Nephron (organoid): ENCODE measurements at regions not wholly inside any gene's neighbourhood (a gene's known extent, or its start where the extent isn't known, plus 50 kb on each side); places are given as distances from the start of the nearest gene placed in this dataset.

Source experiments
- H3K27ac Mint-ChIP-seq, 3 experiments: 2 replicates each; pipeline ENCODE4 v1.8.0; 2020; ENCODE audit warnings: mixed read lengths in 3 of 3, mild to moderate bottlenecking in 2 of 3, moderate library complexity in 1 of 3
- H3K27me3 Mint-ChIP-seq: 2 replicates; pipeline ENCODE4 v1.8.0; 2021; ENCODE audit warnings: low read depth, mild to moderate bottlenecking, moderate library complexity, mixed read lengths
- H3K36me3 Mint-ChIP-seq: 2 replicates; pipeline ENCODE4 v1.8.0; 2020; ENCODE audit warnings: low read depth, mixed read lengths
- H3K4me1 Mint-ChIP-seq: 2 replicates; pipeline ENCODE4 v1.8.0; 2020; ENCODE audit warnings: mixed read lengths
- H3K4me3 Mint-ChIP-seq, 3 experiments: 2 replicates each; pipeline ENCODE4 v1.8.0; 2020; ENCODE audit warnings: mild to moderate bottlenecking in 3 of 3, mixed read lengths in 3 of 3, moderate library complexity in 2 of 3
- H3K9me3 Mint-ChIP-seq: 2 replicates; pipeline ENCODE4 v1.8.0; 2020; ENCODE audit warnings: mixed read lengths
- TF ChIP-seq, protein P1 (sequence below), 3 experiments: fragments of 200-600 bp; sonication (generic); IDR thresholded peaks; one replicate each; pipeline ENCODE4 v1.5.0; 2021; ENCODE audit warnings: antibody characterized with exemption in 3 of 3; ENCODE audit not compliant: unreplicated experiment in 3 of 3

DNA sequence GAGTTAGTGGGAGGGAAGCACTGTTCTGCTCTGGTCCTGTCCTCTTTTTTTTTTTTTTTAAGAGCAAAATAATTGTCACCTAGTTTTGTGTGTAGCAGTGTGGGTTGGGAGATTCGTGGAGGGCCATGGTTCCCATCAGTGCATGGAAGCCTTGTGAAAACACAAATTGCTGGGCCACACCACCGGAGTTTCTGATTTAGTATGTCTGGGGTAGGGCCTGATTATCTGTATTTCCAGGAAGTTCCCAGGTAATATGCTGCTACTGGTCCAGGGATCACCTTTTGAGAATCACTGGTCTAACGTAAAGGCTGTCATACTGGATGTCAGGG is 191.3 kb downstream of the GATA3 start:
- H3K4me3 Mint-ChIP-seq: no peak overlapping the region
- TF ChIP-seq, protein P1, sequence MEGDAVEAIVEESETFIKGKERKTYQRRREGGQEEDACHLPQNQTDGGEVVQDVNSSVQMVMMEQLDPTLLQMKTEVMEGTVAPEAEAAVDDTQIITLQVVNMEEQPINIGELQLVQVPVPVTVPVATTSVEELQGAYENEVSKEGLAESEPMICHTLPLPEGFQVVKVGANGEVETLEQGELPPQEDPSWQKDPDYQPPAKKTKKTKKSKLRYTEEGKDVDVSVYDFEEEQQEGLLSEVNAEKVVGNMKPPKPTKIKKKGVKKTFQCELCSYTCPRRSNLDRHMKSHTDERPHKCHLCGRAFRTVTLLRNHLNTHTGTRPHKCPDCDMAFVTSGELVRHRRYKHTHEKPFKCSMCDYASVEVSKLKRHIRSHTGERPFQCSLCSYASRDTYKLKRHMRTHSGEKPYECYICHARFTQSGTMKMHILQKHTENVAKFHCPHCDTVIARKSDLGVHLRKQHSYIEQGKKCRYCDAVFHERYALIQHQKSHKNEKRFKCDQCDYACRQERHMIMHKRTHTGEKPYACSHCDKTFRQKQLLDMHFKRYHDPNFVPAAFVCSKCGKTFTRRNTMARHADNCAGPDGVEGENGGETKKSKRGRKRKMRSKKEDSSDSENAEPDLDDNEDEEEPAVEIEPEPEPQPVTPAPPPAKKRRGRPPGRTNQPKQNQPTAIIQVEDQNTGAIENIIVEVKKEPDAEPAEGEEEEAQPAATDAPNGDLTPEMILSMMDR (IDR thresholded peaks at IDR 0.05; ENCODE audit: unreplicated experiment in 3 of 3): no peak
- H3K27ac Mint-ChIP-seq: no peak overlapping the region
- no peaks in the 10 kb centered on the region for H3K4me1 Mint-ChIP-seq
- H3K36me3 Mint-ChIP-seq: no peaks in the 10 kb centered on the region
- H3K27me3 Mint-ChIP-seq: peaks cover 14% of the 10 kb centered on the region
- H3K9me3 Mint-ChIP-seq: peaks cover 12% of the 10 kb centered on the region

DNA sequence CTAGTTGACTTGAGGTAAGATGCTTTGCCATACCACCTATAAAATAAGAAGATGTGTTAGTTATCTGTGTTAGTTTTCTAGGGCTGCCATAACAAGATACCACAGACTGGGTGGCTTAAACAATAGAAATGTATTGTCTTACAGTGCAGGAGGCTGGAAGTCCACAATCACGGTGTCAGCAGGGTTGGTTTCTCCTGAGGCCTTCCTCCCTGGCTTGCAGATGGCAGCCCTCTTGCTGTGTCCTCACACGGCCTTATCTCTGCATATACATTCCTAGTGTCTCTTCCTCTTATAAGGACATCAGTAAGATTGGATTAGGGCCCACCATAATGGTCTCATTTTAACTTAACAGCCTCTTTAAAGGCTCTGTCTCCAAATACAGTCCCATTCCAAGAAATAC is 192.1 kb downstream of the GATA3 start:
- TF ChIP-seq, protein P1 (IDR thresholded peaks at IDR 0.05; ENCODE audit: unreplicated experiment in 3 of 3): no peak
- no peaks in the 10 kb centered on the region for H3K4me1 Mint-ChIP-seq
- H3K4me3 Mint-ChIP-seq: no peak overlapping the region
- peaks cover 12% of the 10 kb centered on the region for H3K9me3 Mint-ChIP-seq
- no peak overlapping the region for H3K27ac Mint-ChIP-seq
- no peaks in the 10 kb centered on the region for H3K36me3 Mint-ChIP-seq
- H3K27me3 Mint-ChIP-seq: peaks cover 11% of the 10 kb centered on the region

DNA sequence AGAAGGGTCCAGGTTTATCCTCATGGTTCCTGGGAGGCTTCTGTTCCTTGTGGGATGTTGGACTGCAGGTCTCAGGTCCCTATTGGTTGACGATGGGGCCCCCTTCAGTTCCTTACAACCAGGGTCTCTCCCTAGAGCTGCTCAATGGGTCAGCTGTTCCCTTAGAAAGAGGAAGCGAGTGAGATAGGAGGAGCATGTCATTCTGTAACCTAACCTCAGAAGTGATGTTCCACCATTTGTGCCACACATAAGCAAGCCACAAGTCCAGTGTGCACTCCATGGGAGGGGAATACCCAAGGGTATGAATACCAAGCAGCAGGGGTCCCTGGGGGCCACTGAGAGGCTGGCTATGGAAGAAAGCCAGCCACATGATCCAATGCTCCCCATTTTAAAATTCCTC is 192.7 kb downstream of the GATA3 start:
- TF ChIP-seq, protein P1 (IDR thresholded peaks at IDR 0.05; ENCODE audit: unreplicated experiment in 3 of 3): no peak
- no peaks in the 10 kb centered on the region for H3K4me1 Mint-ChIP-seq
- H3K27me3 Mint-ChIP-seq: peaks cover 9% of the 10 kb centered on the region
- H3K36me3 Mint-ChIP-seq: no peaks in the 10 kb centered on the region
- H3K9me3 Mint-ChIP-seq: peaks cover 12% of the 10 kb centered on the region
- H3K4me3 Mint-ChIP-seq: no peak overlapping the region
- H3K27ac Mint-ChIP-seq: no peak overlapping the region

DNA sequence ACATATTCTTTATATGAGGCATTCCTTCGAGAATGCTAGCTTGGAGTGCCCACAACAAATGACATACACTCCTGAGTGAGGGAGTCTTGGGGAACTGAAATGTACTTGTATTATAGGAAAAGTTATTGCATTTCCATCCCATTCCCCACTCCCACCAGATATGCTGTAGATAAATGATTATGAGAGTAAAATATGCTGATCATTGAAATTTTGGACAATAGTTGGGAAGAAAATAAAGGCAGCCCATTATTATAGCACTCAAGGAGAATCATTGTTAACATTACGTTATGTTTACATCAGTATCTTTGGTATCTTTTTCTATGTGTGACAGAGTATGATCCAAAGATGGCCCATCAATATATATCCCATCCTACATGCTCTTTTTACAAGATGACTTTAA is 194.4 kb downstream of the GATA3 start:
- no peak overlapping the region for H3K27ac Mint-ChIP-seq
- no peaks in the 10 kb centered on the region for H3K4me1 Mint-ChIP-seq

DNA sequence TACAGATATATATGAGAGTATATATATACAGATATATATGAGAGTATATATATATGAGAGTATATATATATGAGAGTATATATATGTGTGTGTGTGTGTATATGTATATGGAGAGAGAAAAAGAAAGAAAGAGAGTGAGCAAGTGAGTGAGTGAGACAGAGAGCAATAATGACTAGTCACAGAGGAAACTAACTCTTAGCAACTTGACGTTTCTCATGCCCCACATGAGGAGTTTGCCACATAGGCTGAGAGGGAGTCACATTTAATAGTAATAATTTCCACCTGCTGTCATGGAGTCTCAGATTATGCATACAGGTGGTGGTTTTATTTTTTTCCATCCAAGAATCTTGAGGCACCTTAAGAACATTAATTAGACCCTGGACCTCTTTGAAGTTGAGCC is 199.9 kb downstream of the GATA3 start:
- TF ChIP-seq, protein P1 (IDR thresholded peaks at IDR 0.05; ENCODE audit: unreplicated experiment in 3 of 3): no peak
- peaks cover 25% of the 10 kb centered on the region for H3K27me3 Mint-ChIP-seq
- peaks cover 12% of the 10 kb centered on the region for H3K9me3 Mint-ChIP-seq
- no peak overlapping the region for H3K4me3 Mint-ChIP-seq
- no peaks in the 10 kb centered on the region for H3K36me3 Mint-ChIP-seq
- H3K27ac Mint-ChIP-seq: no peak overlapping the region
- H3K4me1 Mint-ChIP-seq: no peaks in the 10 kb centered on the region

More for the DNA sequence above, 194.4 kb downstream of the GATA3 start:
- TF ChIP-seq, protein P1 (IDR thresholded peaks at IDR 0.05; ENCODE audit: unreplicated experiment in 3 of 3): no peak
- Mint-ChIP-seq H3K4me3 (no peak overlapping the region), H3K36me3 (no peaks in the 10 kb centered on the region), H3K27me3 (peaks cover 6% of the 10 kb centered on the region), H3K9me3 (peaks cover 12% of the 10 kb centered on the region)

DNA sequence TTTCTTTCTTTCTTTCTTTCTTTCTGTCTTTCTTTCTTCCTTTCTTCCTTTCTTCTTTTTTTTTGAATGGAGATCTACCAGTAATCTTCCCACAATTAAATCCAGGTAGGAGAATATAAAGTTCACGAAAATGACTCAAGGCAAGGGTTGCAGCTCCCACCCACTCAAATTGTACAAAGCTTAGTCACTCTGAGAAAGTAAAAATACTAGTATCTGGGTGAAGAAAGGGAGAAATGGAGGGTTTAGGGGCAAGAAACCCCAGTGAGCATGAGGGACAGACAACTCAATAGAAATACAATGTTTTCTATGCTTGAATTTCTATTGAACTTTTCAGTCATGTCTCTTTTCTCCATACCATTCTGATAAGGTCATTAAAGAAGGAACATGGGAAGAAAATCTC is 200.8 kb downstream of the GATA3 start:
- Mint-ChIP-seq H3K27me3 (peaks cover 25% of the 10 kb centered on the region), H3K9me3 (peaks cover 13% of the 10 kb centered on the region), H3K4me3 (no peak overlapping the region), H3K27ac (no peak overlapping the region), H3K36me3 (no peaks in the 10 kb centered on the region), H3K4me1 (no peaks in the 10 kb centered on the region)
- TF ChIP-seq, protein P1 (IDR thresholded peaks at IDR 0.05; ENCODE audit: unreplicated experiment in 3 of 3): no peak
